Spleen (tissue), 11 donors: ENCODE measurements at regions not wholly inside any gene's neighbourhood (a gene's known extent, or its start where the extent isn't known, plus 50 kb on each side); places are given as distances from the start of the nearest gene placed in this dataset.

ENCODE experiments used
- DNase-seq: peaks from one replicate; pipeline ENCODE4 v3.0.0-alpha.2; 2020
- H3K27ac ChIP-seq, 8 donors: fragments of 200-600 bp; sonication (generic) in 7 of 8; 1 replicate in 4 of 8; 2 replicates in 4 of 8; pipeline versions ENCODE4 v1.5.0 to v1.8.0; 2016 to 2021; ENCODE audit warnings: inconsistent platforms in 4 of 8, mild to moderate bottlenecking in 4 of 8, moderate library complexity in 1 of 8
- H3K27me3 ChIP-seq, 7 donors: fragments of 200-600 bp; sonication (generic) in 6 of 7; replicated peaks in 1 of 7; 1 replicate in 4 of 7; 2 replicates in 3 of 7; pipeline versions ENCODE4 v1.5.0 to v1.8.0; 2016 to 2021; ENCODE audit warnings: inconsistent platforms in 3 of 7, mild to moderate bottlenecking in 1 of 7
- H3K36me3 ChIP-seq, 6 donors: fragments of 200-600 bp; sonication (generic) in 5 of 6; 1 replicate in 4 of 6; 2 replicates in 2 of 6; pipeline versions ENCODE4 v1.5.0 to v1.8.0; 2016 to 2021; ENCODE audit warnings: inconsistent platforms in 2 of 6
- H3K4me1 ChIP-seq, 6 donors: fragments of 200-600 bp; sonication (generic) in 5 of 6; 1 replicate in 3 of 6; 2 replicates in 3 of 6; pipeline versions ENCODE4 v1.5.0 to v1.8.0; 2016 to 2021; ENCODE audit warnings: inconsistent platforms in 3 of 6
- H3K4me3 ChIP-seq, 8 donors: fragments of 200-600 bp; sonication (generic) in 7 of 8; 1 replicate in 4 of 8; 2 replicates in 4 of 8; pipeline versions ENCODE4 v1.5.0 to v1.8.0; 2016 to 2021; ENCODE audit warnings: inconsistent platforms in 4 of 8, mild to moderate bottlenecking in 4 of 8, moderate library complexity in 2 of 8
- H3K9me3 ChIP-seq, 8 donors: fragments of 200-600 bp; sonication (generic) in 7 of 8; 1 replicate in 4 of 8; 2 replicates in 4 of 8; pipeline versions ENCODE4 v1.5.0 to v1.8.0; 2016 to 2021; ENCODE audit warnings: inconsistent platforms in 4 of 8
- POLR2A ChIP-seq, 3 donors: fragments of 450-650 bp; IDR thresholded peaks; one replicate each; pipeline ENCODE4 v1.5.1; 2017; ENCODE audit warnings: antibody characterized with exemption in 3 of 3, mild to moderate bottlenecking in 1 of 3
- POLR2AphosphoS5 ChIP-seq, 3 donors: sonication (generic); formaldehyde crosslinking; IDR thresholded peaks; one replicate each; pipeline ENCODE4 v1.5.1; 2017; ENCODE audit warnings: antibody characterized with exemption in 3 of 3
- WGBS, 5 donors: extraction: QIAGEN DNeasy Blood & Tissue Kit in 3 of 5; methylation state at CpG; one replicate each; pipeline versions ENCODE4 v1.1.5 to v1.1.7; 2013 to 2018; 5-methylcytosine and 5-hydroxymethylcytosine counted together
- intact Hi-C: fragments of 100-400 bp; cut with DNase I; formaldehyde crosslinking; loops from one replicate; pipeline ENCODE4 v1.15.0; 2023; ENCODE audit warnings: low total_unique reads
- TF ChIP-seq, protein P1 (sequence below), 11 experiments: fragments of 200-600 bp in 7 of 11; fragments of 450-650 bp in 4 of 11; sonication (generic) in 4 of 11; IDR thresholded peaks in 8 of 11; conservative IDR thresholded peaks in 3 of 11; 1 replicate in 7 of 11; 2 replicates in 4 of 11; pipeline versions ENCODE4 v1.4.0 to v1.8.0; 2016 to 2021; ENCODE audit warnings: antibody characterized with exemption in 11 of 11, inconsistent platforms in 4 of 11, mild to moderate bottlenecking in 1 of 11
- donor health status: healthy with polysubstance abuse.
- donor health status: DM: no; HTN: no; CAD: no; lungs with moderate emphysema.
- donor health status: DM: no; HTN: no; CAD: no.
- donor health status: Bipolar disorder and iron deficiency.
- donor health status: healthy.
- donor health status: DM: no; HTN: no; CAD: no.
- donor health status: DM: yes; HTN: yes; CAD: no.

DNA sequence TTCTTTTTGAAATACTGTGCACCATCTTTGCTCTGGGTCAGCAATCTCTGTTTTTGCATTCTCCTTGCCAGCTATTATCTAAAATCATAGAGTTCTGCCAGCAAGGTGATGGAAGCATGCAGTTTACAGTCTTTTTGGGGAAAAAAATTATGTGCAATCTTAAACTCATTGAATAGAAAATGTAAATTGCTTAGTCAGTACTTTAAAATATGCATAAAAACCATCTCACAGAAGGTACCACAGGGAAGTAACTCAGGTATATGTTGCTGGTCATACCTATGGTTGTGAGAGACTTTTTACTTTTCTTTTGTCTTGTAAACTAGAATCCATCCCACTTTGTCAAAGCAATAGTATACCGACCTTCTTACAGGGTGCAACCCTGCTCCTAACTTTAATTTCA lies 469.8 kb upstream of the ANO3 start:
- WGBS, 5 donors, result 71 to 88% (median 78%) methylated on average over 1 of the region's 1 CpG
- no peak for DNase-seq
- Histone ChIP-seq H3K36me3 (no peaks in the 10 kb centered on the region), H3K27me3 (no peaks in the 10 kb centered on the region), H3K4me3 (no peak overlapping the region), H3K4me1 (no peaks in the 10 kb centered on the region), H3K9me3 (no peaks in the 10 kb centered on the region), H3K27ac (no peak overlapping the region)
- intact Hi-C loops, result no loop called here
- no peak for TF ChIP-seq POLR2A (IDR thresholded peaks at IDR 0.05)
- TF ChIP-seq, protein P1, sequence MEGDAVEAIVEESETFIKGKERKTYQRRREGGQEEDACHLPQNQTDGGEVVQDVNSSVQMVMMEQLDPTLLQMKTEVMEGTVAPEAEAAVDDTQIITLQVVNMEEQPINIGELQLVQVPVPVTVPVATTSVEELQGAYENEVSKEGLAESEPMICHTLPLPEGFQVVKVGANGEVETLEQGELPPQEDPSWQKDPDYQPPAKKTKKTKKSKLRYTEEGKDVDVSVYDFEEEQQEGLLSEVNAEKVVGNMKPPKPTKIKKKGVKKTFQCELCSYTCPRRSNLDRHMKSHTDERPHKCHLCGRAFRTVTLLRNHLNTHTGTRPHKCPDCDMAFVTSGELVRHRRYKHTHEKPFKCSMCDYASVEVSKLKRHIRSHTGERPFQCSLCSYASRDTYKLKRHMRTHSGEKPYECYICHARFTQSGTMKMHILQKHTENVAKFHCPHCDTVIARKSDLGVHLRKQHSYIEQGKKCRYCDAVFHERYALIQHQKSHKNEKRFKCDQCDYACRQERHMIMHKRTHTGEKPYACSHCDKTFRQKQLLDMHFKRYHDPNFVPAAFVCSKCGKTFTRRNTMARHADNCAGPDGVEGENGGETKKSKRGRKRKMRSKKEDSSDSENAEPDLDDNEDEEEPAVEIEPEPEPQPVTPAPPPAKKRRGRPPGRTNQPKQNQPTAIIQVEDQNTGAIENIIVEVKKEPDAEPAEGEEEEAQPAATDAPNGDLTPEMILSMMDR (IDR thresholded peaks at IDR 0.05 in 8 of 11, conservative IDR thresholded peaks at IDR 0.05 in 3 of 11), result no peak
- TF ChIP-seq POLR2AphosphoS5 (IDR thresholded peaks at IDR 0.05), result no peak

DNA sequence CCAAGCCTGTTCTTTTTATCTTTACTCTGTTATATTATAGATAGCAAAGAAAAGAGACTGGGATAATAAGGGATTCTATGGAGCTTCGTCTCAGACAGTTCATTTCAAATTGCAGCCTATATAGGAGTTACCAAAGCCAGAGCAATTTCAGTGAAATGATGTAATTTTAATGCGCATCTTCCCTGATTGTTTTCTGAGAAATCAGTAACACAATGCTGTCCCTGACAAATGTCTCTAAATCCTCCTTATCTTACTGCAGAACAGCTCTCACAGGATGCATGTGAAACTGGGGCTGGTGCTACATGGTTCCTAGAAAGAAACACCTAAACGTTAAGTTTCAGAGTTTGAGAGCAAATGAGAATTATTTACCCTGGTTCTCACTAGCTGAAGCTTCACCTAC lies 467.9 kb upstream of the ANO3 start:
- H3K4me1 ChIP-seq, result no peaks in the 10 kb centered on the region
- intact Hi-C loops, result no loop called here
- DNase-seq, result no peak

DNA sequence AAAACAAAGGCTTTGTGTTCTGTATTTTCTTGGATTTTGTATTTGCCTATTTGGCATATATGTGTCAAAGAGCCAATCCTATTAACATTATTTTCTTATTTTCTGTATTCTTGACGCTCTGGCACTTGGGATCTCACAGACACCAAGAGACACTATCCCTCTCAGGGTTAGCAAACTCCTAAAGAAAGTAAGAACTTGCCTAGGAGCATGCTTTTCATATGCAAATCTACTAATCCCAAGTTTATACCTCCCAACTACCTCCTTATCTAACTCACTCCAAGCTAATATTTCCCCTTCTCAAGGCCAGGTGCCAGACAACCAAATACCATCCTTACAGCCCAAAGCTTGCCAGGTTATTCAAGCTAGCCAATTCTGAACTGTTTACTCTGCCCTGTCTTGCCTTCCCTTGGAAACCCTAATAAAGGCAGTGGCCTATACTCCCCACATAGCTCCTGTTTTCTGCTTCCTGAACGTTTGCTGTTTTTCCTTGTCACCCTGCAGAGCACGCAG lies 455.4 kb upstream of the ANO3 start:
- intact Hi-C loops, result no loop called here
- DNase-seq, result no peak
- H3K27me3 ChIP-seq, result no peaks in the 10 kb centered on the region
- H3K4me1 ChIP-seq, result no peaks in the 10 kb centered on the region
- WGBS, 5 donors, result 55 to 72% (median 61%) methylated on average over 3 of the region's 3 CpGs
- no peaks in the 10 kb centered on the region for H3K36me3 ChIP-seq
- no peak overlapping the region for H3K27ac ChIP-seq
- no peak overlapping the region for H3K4me3 ChIP-seq
- TF ChIP-seq, protein P1 (IDR thresholded peaks at IDR 0.05 in 8 of 11, conservative IDR thresholded peaks at IDR 0.05 in 3 of 11), result no peak
- TF ChIP-seq POLR2A (IDR thresholded peaks at IDR 0.05) (no peak), POLR2AphosphoS5 (IDR thresholded peaks at IDR 0.05) (no peak)
- peaks cover 0 to 11% (median 0%) of the 10 kb centered on the region in 8 donors for H3K9me3 ChIP-seq

More for the DNA sequence above, 467.9 kb upstream of the ANO3 start:
- Histone ChIP-seq H3K9me3 (no peaks in the 10 kb centered on the region), H3K27ac (no peak overlapping the region), H3K27me3 (no peaks in the 10 kb centered on the region), H3K4me3 (no peak overlapping the region), H3K36me3 (no peaks in the 10 kb centered on the region)
- 57 to 62% (median 60%) methylated on average over 3 of the region's 3 CpGs for WGBS, 5 donors
- TF ChIP-seq POLR2AphosphoS5 (IDR thresholded peaks at IDR 0.05), result no peak

DNA sequence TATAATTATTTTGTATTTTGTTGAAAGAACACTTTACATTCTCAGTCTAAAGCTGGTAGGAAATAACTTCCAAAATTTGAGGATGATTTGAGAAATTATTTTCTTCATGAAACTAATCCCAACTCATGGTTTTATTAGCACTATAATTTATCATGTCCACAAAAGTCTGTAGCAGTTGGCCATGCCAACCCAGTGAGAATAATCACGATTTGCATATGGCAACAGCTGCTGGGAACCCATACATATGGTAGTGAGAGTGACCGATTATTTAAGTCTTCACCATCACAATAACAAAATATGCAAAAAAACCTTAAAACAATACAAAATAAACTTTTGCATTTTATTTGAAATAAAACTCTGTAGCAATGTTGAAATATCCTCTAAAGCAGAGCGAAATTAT lies 445.9 kb upstream of the ANO3 start:
- intact Hi-C loops, result no loop called here
- Histone ChIP-seq H3K36me3 (no peaks in the 10 kb centered on the region), H3K27me3 (no peaks in the 10 kb centered on the region), H3K9me3 (peaks cover 0 to 3% (median 0%) of the 10 kb centered on the region in 8 donors), H3K27ac (no peak overlapping the region), H3K4me1 (no peaks in the 10 kb centered on the region), H3K4me3 (no peak overlapping the region)
- DNase-seq, result no peak
- 75 to 83% (median 78%) methylated on average over 3 of the region's 3 CpGs for WGBS, 5 donors
- TF ChIP-seq, protein P1 (IDR thresholded peaks at IDR 0.05 in 8 of 11, conservative IDR thresholded peaks at IDR 0.05 in 3 of 11), result no peak
- TF ChIP-seq POLR2AphosphoS5 (IDR thresholded peaks at IDR 0.05) (no peak), POLR2A (IDR thresholded peaks at IDR 0.05) (no peak)
